IPS-11a (cell line): ENCODE measurements at regions not wholly inside any gene's neighbourhood (a gene's known extent, or its start where the extent isn't known, plus 50 kb on each side); places are given as distances from the start of the nearest gene placed in this dataset.

Source experiments
- H3K4me3 ChIP-seq: one replicate; pipeline ENCODE4 v1.5.1; 2013; ENCODE audit warnings: low read depth, low read length, control low read depth

GRCh38 chr19:32141840-32142511 is 203.4 kb upstream of the ZNF507 start:
- H3K4me3 ChIP-seq, result no peak overlapping the region

- H3K4me3 ChIP-seq, result no peak overlapping the region
Measured at GRCh38 chr19:32146664-32147063, 198.7 kb upstream of the ZNF507 start.

GRCh38 chr19:32150605-32151004 is 194.8 kb upstream of the ZNF507 start:
- H3K4me3 ChIP-seq, result no peak overlapping the region

GRCh38 chr19:32154418-32154817 is 191.0 kb upstream of the ZNF507 start:
- H3K4me3 ChIP-seq, result no peak overlapping the region

- no peak overlapping the region for H3K4me3 ChIP-seq
Measured at GRCh38 chr19:32164384-32164992, 180.9 kb upstream of the ZNF507 start.

GRCh38 chr19:32165141-32165540 is 180.3 kb upstream of the ZNF507 start:
- H3K4me3 ChIP-seq, result no peak overlapping the region

GRCh38 chr19:32165750-32166149 is 179.7 kb upstream of the ZNF507 start:
- no peak overlapping the region for H3K4me3 ChIP-seq

GRCh38 chr19:32166238-32166637 is 179.2 kb upstream of the ZNF507 start:
- H3K4me3 ChIP-seq, result no peak overlapping the region

- no peak overlapping the region for H3K4me3 ChIP-seq
Measured at GRCh38 chr19:32168111-32168510, 177.3 kb upstream of the ZNF507 start.

GRCh38 chr19:32168606-32169005 is 176.8 kb upstream of the ZNF507 start:
- no peak overlapping the region for H3K4me3 ChIP-seq

- no peak overlapping the region for H3K4me3 ChIP-seq
Measured at GRCh38 chr19:32171719-32172151, 173.7 kb upstream of the ZNF507 start.

- H3K4me3 ChIP-seq, result no peak overlapping the region
Measured at GRCh38 chr19:32172566-32173160, 172.7 kb upstream of the ZNF507 start.

GRCh38 chr19:32173836-32174235 is 171.6 kb upstream of the ZNF507 start:
- H3K4me3 ChIP-seq, result no peak overlapping the region

GRCh38 chr19:32174386-32175113 is 170.9 kb upstream of the ZNF507 start:
- H3K4me3 ChIP-seq, result no peak overlapping the region

- H3K4me3 ChIP-seq, result no peak overlapping the region
Measured at GRCh38 chr19:32176591-32176990, 168.8 kb upstream of the ZNF507 start.

GRCh38 chr19:32177686-32178085 is 167.7 kb upstream of the ZNF507 start:
- H3K4me3 ChIP-seq, result no peak overlapping the region

GRCh38 chr19:32178401-32178800 is 167.0 kb upstream of the ZNF507 start:
- no peak overlapping the region for H3K4me3 ChIP-seq

GRCh38 chr19:32178956-32179355 is 166.5 kb upstream of the ZNF507 start:
- no peak overlapping the region for H3K4me3 ChIP-seq

GRCh38 chr19:32181216-32181920 is 164.0 kb upstream of the ZNF507 start:
- no peak overlapping the region for H3K4me3 ChIP-seq

- no peak overlapping the region for H3K4me3 ChIP-seq
Measured at GRCh38 chr19:32186542-32187330, 158.7 kb upstream of the ZNF507 start.
